Hepatocyte (in vitro differentiated cells): ENCODE measurements at regions not wholly inside any gene's neighbourhood (a gene's known extent, or its start where the extent isn't known, plus 50 kb on each side); places are given as distances from the start of the nearest gene placed in this dataset.

Experiments
- CTCF ChIP-seq: fragments of 200-600 bp; sonication (generic); IDR thresholded peaks from 2 replicates; pipeline ENCODE4 v1.5.1; 2016; ENCODE audit warnings: antibody characterized with exemption, mild to moderate bottlenecking; ENCODE audit not compliant: poor library complexity
- EZH2 ChIP-seq: fragments of 200-600 bp; sonication (generic); IDR thresholded peaks from 2 replicates; pipeline ENCODE4 v1.6.1; 2016; ENCODE audit warnings: antibody characterized with exemption, mild to moderate bottlenecking, borderline replicate concordance
- EZH2phosphoT487 ChIP-seq: fragments of 200-600 bp; sonication (generic); IDR thresholded peaks from one replicate; pipeline ENCODE4 v1.6.1; 2018; ENCODE audit warnings: antibody characterized with exemption, mild to moderate bottlenecking, low read depth, moderate library complexity; ENCODE audit not compliant: unreplicated experiment, severe bottlenecking

GRCh38 chr6:101089640-101090039 is 208.5 kb upstream of the ASCC3 start:
- no peak for TF ChIP-seq CTCF
- no peak for TF ChIP-seq EZH2phosphoT487
- TF ChIP-seq EZH2: no peak
